Karpas-422 (cell line): ENCODE measurements at regions not wholly inside any gene's neighbourhood (a gene's known extent, or its start where the extent isn't known, plus 50 kb on each side); places are given as distances from the start of the nearest gene placed in this dataset.

Experiments
- DNase-seq: peaks from one replicate; pipeline ENCODE4 v3.0.0-alpha.2; 2015
- H2AFZ ChIP-seq: fragments of 200-600 bp; sonication (generic); 2 replicates; pipeline ENCODE4 v1.6.1; 2014; ENCODE audit warnings: antibody characterized with exemption, low read length, mixed read lengths
- H3K27ac ChIP-seq: fragments of 200-600 bp; sonication (generic); 2 replicates; pipeline ENCODE4 v1.5.1; 2014; ENCODE audit warnings: mild to moderate bottlenecking, low read length, moderate library complexity
- H3K27me3 ChIP-seq: fragments of 200-600 bp; sonication (generic); 2 replicates; pipeline ENCODE4 v1.6.1; 2014; ENCODE audit warnings: low read length, mixed read lengths
- H3K36me3 ChIP-seq: fragments of 200-600 bp; sonication (generic); 2 replicates; pipeline ENCODE4 v1.6.1; 2014; ENCODE audit warnings: low read length, mixed read lengths; ENCODE audit not compliant: insufficient read depth
- H3K4me1 ChIP-seq: fragments of 200-600 bp; sonication (generic); 2 replicates; pipeline ENCODE4 v1.6.1; 2014; ENCODE audit warnings: mild to moderate bottlenecking, low read length, mixed read lengths
- H3K4me2 ChIP-seq: fragments of 200-600 bp; sonication (generic); 2 replicates; pipeline ENCODE4 v1.6.1; 2014; ENCODE audit warnings: low read length, low read depth, mild to moderate bottlenecking; ENCODE audit not compliant: poor library complexity, severe bottlenecking
- H3K4me3 ChIP-seq: fragments of 200-600 bp; sonication (generic); 2 replicates; pipeline ENCODE4 v1.5.1; 2014; ENCODE audit warnings: mild to moderate bottlenecking, antibody characterized with exemption, low read length, mixed read lengths
- H3K79me2 ChIP-seq: fragments of 200-600 bp; sonication (generic); 2 replicates; pipeline ENCODE4 v1.6.1; 2014; ENCODE audit warnings: mild to moderate bottlenecking, low read length, mixed read lengths
- H3K9ac ChIP-seq: fragments of 200-600 bp; sonication (generic); 2 replicates; pipeline ENCODE4 v1.6.0; 2014; ENCODE audit warnings: low read length
- H3K9me2 ChIP-seq: fragments of 200-600 bp; sonication (generic), shearing (Covaris generic); replicated peaks from 2 replicates; pipeline ENCODE4 v1.6.0; 2014; ENCODE audit warnings: mild to moderate bottlenecking, low read length, moderate library complexity; ENCODE audit not compliant: insufficient read depth
- H3K9me3 ChIP-seq: fragments of 300-700, 200-600 bp; sonication (generic); 2 replicates; pipeline ENCODE4 v1.6.1; 2014; ENCODE audit warnings: low read length, mixed read lengths
- H4K20me1 ChIP-seq: fragments of 200-600 bp; sonication (generic); 2 replicates; pipeline ENCODE4 v1.6.1; 2014; ENCODE audit warnings: mild to moderate bottlenecking, antibody characterized with exemption, low read length, low read depth; ENCODE audit not compliant: insufficient read depth

DNA sequence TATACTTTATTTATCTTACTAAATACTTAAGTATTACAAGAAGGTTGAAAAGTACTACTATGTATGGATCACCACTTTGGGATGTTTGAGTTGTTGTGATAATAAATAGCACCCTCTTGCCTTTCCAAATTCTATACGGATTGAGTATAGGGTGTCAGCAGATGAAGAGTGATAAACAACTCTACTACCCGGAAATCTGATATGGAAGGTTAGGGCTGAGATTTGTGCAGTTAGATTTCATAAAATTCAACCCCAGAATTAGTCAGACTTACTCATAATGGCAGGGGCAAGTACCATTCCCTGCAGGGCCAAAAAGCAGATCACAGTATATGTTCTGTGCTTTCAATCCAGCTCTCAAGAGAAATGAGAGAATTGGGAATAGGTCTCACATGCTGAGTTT, 1008.9 kb upstream of the PCDH7 start:
- Histone ChIP-seq H3K36me3 (no peaks in the 10 kb centered on the region), H3K27ac (no peak overlapping the region), H4K20me1 (no peaks in the 10 kb centered on the region), H3K4me3 (no peak overlapping the region), H3K9ac (no peak overlapping the region), H3K9me2 (no peaks in the 10 kb centered on the region), H3K27me3 (no peaks in the 10 kb centered on the region), H3K4me1 (no peaks in the 10 kb centered on the region), H3K79me2 (no peaks in the 10 kb centered on the region), H2AFZ (no peak overlapping the region), H3K9me3 (peaks cover 19% of the 10 kb centered on the region), H3K4me2 (no peak overlapping the region)
- no peak for DNase-seq

DNA sequence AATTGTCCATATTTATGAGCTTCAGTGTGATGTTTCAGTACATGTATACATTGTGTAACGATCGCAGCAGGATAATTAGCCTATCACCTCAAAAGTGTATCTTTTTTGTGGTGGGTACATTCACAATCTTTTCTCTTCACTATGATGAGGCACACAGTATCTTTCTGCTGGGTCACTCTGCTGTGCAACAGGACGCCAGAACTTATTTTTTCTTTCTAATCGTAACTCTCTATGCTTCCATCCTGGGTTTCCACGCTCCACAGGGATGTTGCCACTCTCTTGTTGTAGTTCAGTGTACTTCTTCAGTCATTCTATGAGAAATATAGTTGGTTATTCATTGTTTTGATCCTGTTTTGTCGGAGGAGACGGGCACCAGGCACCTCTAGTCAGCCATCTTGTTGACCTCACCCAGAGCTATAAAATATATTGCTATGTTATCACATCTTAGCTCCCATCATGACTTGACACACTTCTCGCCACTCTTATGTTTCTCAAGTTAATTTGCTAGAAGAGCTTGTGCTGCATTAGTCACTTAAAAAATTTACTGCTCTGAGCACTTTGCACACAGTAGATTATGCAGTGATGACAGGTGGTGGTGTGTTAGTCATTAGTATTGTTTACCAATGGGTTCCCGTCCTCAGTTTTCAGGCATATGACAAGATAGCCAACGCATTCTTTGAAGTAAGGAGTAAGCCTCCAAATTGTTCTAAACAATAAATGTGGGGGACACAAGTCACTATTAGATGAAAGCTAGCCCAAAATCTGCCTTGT, 1002.7 kb upstream of the PCDH7 start:
- H3K4me1 ChIP-seq = no peaks in the 10 kb centered on the region
- no peak overlapping the region for H2AFZ ChIP-seq
- DNase-seq = no peak
- H3K4me2 ChIP-seq = no peak overlapping the region
- H4K20me1 ChIP-seq = no peaks in the 10 kb centered on the region
- no peaks in the 10 kb centered on the region for H3K79me2 ChIP-seq
- H3K9ac ChIP-seq = no peak overlapping the region
- H3K27ac ChIP-seq = no peak overlapping the region
- H3K27me3 ChIP-seq = no peaks in the 10 kb centered on the region
- H3K9me3 ChIP-seq = peaks cover 9% of the 10 kb centered on the region; the same call in 1 of the 2 replicates
- H3K9me2 ChIP-seq = no peaks in the 10 kb centered on the region
- H3K4me3 ChIP-seq = no peak overlapping the region
- no peaks in the 10 kb centered on the region for H3K36me3 ChIP-seq

DNA sequence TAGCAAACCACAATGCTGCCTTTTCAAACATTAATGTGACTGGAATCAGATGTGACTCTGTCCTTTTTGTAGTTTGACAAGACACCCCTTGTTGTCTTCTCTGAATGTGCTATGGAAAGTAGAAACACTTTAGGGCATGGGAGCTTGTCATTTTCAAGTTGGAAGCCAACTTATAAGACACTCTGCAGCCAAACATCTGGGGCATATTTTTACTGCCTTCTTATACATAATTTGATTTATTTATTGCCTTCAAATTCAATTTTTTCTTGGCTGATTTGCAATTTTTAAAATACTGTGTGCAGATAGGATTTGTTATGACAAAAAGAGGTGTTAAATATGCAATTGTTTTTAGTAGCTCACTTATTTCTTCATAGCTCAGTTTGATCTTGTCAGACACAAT, 1002.0 kb upstream of the PCDH7 start:
- no peaks in the 10 kb centered on the region for H3K27me3 ChIP-seq
- no peaks in the 10 kb centered on the region for H4K20me1 ChIP-seq
- no peaks in the 10 kb centered on the region for H3K79me2 ChIP-seq
- no peak overlapping the region for H2AFZ ChIP-seq
- no peak overlapping the region for H3K4me2 ChIP-seq
- no peak overlapping the region for H3K27ac ChIP-seq
- H3K9ac ChIP-seq = no peak overlapping the region
- H3K9me2 ChIP-seq = no peaks in the 10 kb centered on the region
- no peak for DNase-seq
- no peaks in the 10 kb centered on the region for H3K4me1 ChIP-seq
- no peak overlapping the region for H3K4me3 ChIP-seq
- H3K36me3 ChIP-seq = no peaks in the 10 kb centered on the region
- H3K9me3 ChIP-seq = peaks cover 9% of the 10 kb centered on the region; the same call in 1 of the 2 replicates

DNA sequence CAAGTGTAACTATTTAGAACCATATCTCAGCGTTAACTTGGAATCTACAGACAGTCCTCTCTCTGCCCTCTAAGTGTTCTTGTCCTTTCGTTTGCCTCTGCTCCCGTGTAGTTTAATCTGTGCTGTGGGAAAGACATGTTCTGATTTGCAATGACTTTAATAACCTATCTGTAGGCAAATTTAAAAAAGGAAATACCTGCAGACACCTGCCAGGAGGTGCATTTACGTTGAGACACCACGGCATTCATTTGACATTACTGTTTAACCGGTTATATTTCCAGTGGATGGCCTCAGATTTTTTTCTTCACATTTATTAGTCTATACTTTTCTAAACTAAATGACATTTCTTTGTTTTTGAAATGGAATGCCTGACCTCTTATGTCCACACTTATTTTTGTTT, 997.9 kb upstream of the PCDH7 start:
- Histone ChIP-seq H3K9me3 (peaks cover 17% of the 10 kb centered on the region; the same call in 1 of the 2 replicates), H3K9ac (no peak overlapping the region), H3K27me3 (no peaks in the 10 kb centered on the region), H3K79me2 (no peaks in the 10 kb centered on the region), H4K20me1 (no peaks in the 10 kb centered on the region), H3K27ac (no peak overlapping the region), H3K9me2 (no peaks in the 10 kb centered on the region), H3K36me3 (no peaks in the 10 kb centered on the region), H3K4me1 (no peaks in the 10 kb centered on the region), H2AFZ (no peak overlapping the region), H3K4me3 (no peak overlapping the region), H3K4me2 (no peak overlapping the region)
- no peak for DNase-seq

DNA sequence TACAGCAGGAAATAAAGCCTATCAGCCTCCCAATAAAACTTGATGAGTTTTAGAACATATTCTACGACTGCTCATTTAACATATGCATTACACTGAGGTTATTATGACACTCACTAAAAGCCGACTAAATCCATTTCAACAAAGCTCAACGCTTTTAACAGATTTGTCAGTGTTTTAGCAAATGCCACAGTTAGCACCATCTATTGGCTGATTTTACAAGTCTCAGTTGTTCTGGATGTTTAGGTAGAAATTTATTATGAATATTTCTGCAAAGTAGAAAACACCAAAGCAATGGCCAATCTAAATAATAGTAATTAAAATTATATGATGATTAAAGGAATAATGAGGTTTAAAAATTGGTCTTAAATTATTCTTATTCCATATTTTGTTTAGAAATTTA, 993.2 kb upstream of the PCDH7 start:
- Histone ChIP-seq H3K79me2 (no peaks in the 10 kb centered on the region), H3K4me2 (no peak overlapping the region), H3K27me3 (no peaks in the 10 kb centered on the region), H3K4me3 (no peak overlapping the region), H3K4me1 (no peaks in the 10 kb centered on the region), H3K9ac (no peak overlapping the region), H3K9me2 (no peaks in the 10 kb centered on the region), H2AFZ (no peak overlapping the region), H3K27ac (no peak overlapping the region), H3K36me3 (no peaks in the 10 kb centered on the region), H3K9me3 (peaks cover 11% of the 10 kb centered on the region; the same call in 1 of the 2 replicates), H4K20me1 (no peaks in the 10 kb centered on the region)
- no peak for DNase-seq

DNA sequence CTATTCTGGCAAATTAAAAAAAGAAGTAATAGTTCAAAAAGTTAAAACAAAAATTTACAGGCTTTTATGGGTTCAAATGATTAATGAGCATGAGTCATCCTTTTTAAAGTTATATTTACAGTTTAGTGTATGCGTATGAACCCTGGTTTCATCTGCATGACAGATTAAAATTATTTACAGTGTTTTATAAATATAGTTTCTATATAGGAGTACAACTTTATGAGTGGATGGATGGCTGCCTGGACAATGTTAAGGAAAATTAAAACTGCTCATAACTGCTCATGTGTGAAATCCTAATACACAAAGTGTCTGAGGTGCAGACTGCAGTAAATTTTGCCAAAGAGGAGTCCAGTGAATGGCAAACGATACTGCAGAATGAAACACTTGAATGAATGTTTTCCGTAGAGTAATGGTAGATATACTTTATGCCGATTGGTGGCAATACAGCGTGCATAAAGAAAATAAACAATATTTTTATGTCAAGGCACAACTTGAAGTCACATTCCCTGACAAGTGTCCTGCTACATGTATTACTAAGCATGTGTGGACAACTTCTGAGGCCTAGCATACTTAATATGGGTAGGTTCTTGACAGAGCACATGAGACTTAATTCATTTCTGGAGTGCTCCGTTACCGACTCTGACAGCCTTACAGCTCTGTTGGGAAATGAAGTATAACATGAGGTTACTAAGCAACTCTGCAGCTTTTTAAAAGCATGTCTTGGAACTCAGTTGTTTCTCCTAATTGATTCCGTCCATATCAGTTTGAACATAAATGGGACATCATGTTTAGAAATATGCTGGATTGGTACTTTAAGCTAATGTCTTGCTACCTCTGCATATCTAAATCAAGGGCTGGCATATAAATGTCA, 985.6 kb upstream of the PCDH7 start:
- Histone ChIP-seq H4K20me1 (no peaks in the 10 kb centered on the region), H3K9me3 (peaks cover 23% of the 10 kb centered on the region), H3K36me3 (no peaks in the 10 kb centered on the region), H3K79me2 (no peaks in the 10 kb centered on the region), H3K9me2 (no peaks in the 10 kb centered on the region), H3K4me2 (no peak overlapping the region), H3K27ac (no peak overlapping the region), H2AFZ (no peak overlapping the region), H3K4me3 (no peak overlapping the region), H3K4me1 (no peaks in the 10 kb centered on the region), H3K27me3 (no peaks in the 10 kb centered on the region), H3K9ac (no peak overlapping the region)
- DNase-seq = no peak

DNA sequence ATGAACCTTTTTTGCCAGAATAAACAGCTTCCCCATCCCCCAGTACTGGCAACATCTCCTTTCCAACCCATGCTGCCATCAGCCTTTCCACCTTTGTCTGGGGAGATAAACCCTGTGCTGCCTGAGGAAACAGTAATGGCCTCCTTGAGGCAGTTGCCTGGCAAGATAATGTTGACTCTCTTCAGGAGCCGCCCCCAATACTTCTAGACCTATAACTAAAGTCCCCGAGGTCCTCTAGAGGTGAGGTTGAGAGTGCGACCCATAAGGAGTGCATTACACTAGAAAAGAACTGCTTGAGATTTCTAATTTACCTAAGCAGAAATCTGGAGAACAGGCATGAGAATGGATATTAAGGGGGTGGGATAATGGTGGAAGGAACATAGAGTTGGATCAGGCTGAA, 963.2 kb upstream of the PCDH7 start:
- H3K27ac ChIP-seq = no peak overlapping the region
- H3K4me3 ChIP-seq = no peak overlapping the region
- H3K9me3 ChIP-seq = peaks cover 48% of the 10 kb centered on the region
- no peak for DNase-seq
- no peak overlapping the region for H3K4me2 ChIP-seq
- no peaks in the 10 kb centered on the region for H3K36me3 ChIP-seq
- no peaks in the 10 kb centered on the region for H3K27me3 ChIP-seq
- no peak overlapping the region for H3K9ac ChIP-seq
- H4K20me1 ChIP-seq = no peaks in the 10 kb centered on the region
- H3K9me2 ChIP-seq = no peaks in the 10 kb centered on the region
- no peaks in the 10 kb centered on the region for H3K4me1 ChIP-seq
- no peak overlapping the region for H2AFZ ChIP-seq
- no peaks in the 10 kb centered on the region for H3K79me2 ChIP-seq

DNA sequence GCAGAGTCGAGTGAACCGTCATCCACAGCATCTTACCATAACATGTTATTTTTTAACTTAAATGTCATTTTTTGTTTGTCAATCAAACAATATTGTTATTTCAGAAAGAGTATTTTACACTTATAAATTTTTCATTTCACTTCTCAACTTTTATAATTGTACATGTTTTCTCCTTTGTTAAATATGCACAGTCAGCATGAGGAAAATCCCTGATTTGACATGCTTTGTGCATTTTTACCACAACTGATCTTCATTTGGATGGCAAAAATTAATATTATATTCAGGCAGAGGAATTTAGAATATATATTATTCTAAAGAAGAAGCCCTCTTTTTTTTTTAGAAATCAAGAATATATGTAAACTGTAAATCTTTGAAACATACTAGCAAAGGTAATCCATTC, 958.0 kb upstream of the PCDH7 start:
- Histone ChIP-seq H3K27ac (no peak overlapping the region), H3K79me2 (no peaks in the 10 kb centered on the region), H3K9ac (no peak overlapping the region), H4K20me1 (no peaks in the 10 kb centered on the region), H3K4me3 (no peak overlapping the region), H3K27me3 (no peaks in the 10 kb centered on the region), H3K36me3 (no peaks in the 10 kb centered on the region), H3K9me2 (no peaks in the 10 kb centered on the region), H3K9me3 (peaks cover 32% of the 10 kb centered on the region), H3K4me2 (no peak overlapping the region), H2AFZ (no peak overlapping the region), H3K4me1 (no peaks in the 10 kb centered on the region)
- no peak for DNase-seq
